Kidney epithelial cell (primary cell): ENCODE measurements at regions not wholly inside any gene's neighbourhood (a gene's known extent, or its start where the extent isn't known, plus 50 kb on each side); places are given as distances from the start of the nearest gene placed in this dataset.

ENCODE experiments used
- DNase-seq: peaks from one replicate; pipeline ENCODE4 v3.0.0-alpha.2; 2010; ENCODE audit warnings: low read depth
- H3K27me3 ChIP-seq: 2 replicates; pipeline ENCODE4 v1.6.0; 2011; ENCODE audit warnings: low read length; ENCODE audit not compliant: control insufficient read depth, insufficient read depth
- H3K36me3 ChIP-seq: 2 replicates; pipeline ENCODE4 v1.5.1; 2011; ENCODE audit warnings: low read length; ENCODE audit not compliant: control insufficient read depth, insufficient read depth
- H3K4me3 ChIP-seq: 2 replicates; pipeline ENCODE4 v1.5.1; 2011; ENCODE audit warnings: low read depth, mild to moderate bottlenecking, control low read depth, low read length
- CTCF ChIP-seq: IDR thresholded peaks from 2 replicates; pipeline ENCODE4 v1.5.1; 2011; ENCODE audit warnings: mild to moderate bottlenecking, moderate library complexity, low read length, control low read depth, inconsistent platforms; ENCODE audit not compliant: insufficient read depth, poor library complexity, severe bottlenecking

GRCh38 chr1:187283984-187284383 lies 455.2 kb downstream of the PLA2G4A start:
- no peak for DNase-seq
- Histone ChIP-seq H3K4me3 (no peak overlapping the region), H3K27me3 (no peaks in the 10 kb centered on the region), H3K36me3 (no peaks in the 10 kb centered on the region)
- no peak for TF ChIP-seq CTCF

GRCh38 chr1:187294421-187295201 lies 465.9 kb downstream of the PLA2G4A start:
- no peak for DNase-seq
- TF ChIP-seq CTCF: no peak

GRCh38 chr1:187300081-187300480 lies 471.3 kb downstream of the PLA2G4A start:
- H3K4me3 ChIP-seq: no peak overlapping the region
- no peaks in the 10 kb centered on the region for H3K36me3 ChIP-seq
- no peak for TF ChIP-seq CTCF
- no peak for DNase-seq
- H3K27me3 ChIP-seq: no peaks in the 10 kb centered on the region

More at GRCh38 chr1:187294421-187295201, 465.9 kb downstream of the PLA2G4A start:
- Histone ChIP-seq H3K27me3 (no peaks in the 10 kb centered on the region), H3K36me3 (no peaks in the 10 kb centered on the region), H3K4me3 (no peak overlapping the region)

- Histone ChIP-seq H3K36me3 (no peaks in the 10 kb centered on the region), H3K27me3 (no peaks in the 10 kb centered on the region), H3K4me3 (no peak overlapping the region)
- DNase-seq: no peak
- no peak for TF ChIP-seq CTCF
Observed at GRCh38 chr1:187306710-187307415, 478.1 kb downstream of the PLA2G4A start.

- DNase-seq: no peak
- H3K36me3 ChIP-seq: no peaks in the 10 kb centered on the region
- H3K4me3 ChIP-seq: no peak overlapping the region
- H3K27me3 ChIP-seq: no peaks in the 10 kb centered on the region
- TF ChIP-seq CTCF: no peak
Observed at GRCh38 chr1:187310038-187310631, 481.4 kb downstream of the PLA2G4A start.
